ENCODE measurements at regions not wholly inside any gene's neighbourhood (a gene's known extent, or its start where the extent isn't known, plus 50 kb on each side); places are given as distances from the start of the nearest gene placed in this dataset.

DNA sequence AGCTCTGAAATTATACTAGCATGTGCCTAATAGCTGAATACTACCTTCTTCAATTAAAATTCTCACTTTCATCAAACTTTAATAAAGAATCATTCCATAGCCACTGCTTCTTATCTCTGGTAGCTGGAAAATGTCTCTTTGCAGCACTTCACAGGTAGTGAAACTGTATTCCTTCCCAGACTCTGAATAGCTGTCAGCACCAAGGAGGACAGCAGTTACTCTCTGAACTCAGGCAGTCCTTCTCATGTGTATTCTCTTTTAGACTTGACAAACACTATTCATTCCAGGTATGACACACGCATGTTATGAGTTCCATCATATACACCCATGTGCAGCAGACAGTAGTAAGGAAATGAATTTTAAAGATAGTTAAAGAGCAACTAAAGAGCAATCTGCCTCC lies 627.1 kb downstream of the EFNA5 start:
- no peak for TF ChIP-seq GATA3 (IDR thresholded peaks at IDR 0.05; ENCODE audit: low read depth, low read length)
- no peak for TF ChIP-seq GATA2 (IDR thresholded peaks at IDR 0.05; ENCODE audit: low read depth, low read length)
